ENCODE measurements at regions not wholly inside any gene's neighbourhood (a gene's known extent, or its start where the extent isn't known, plus 50 kb on each side); places are given as distances from the start of the nearest gene placed in this dataset.

DNA sequence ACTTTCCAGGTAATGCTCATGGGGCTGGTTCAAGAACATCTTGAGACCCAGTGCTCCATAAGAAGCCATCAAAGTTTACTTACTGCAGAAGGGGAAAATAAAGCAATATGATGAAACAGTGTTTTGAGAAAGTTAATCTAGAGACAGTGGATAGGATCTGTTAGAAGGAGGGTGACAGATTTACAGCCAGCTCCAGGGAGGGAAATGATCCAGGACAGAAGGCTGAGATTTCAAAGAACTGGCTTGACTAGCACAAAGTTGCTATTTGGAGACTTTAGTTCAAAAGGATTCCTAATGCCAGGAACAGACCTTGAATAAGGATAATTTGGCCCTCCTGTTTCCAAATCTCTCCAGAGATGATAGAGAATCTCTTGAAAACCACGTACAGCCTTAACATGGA lies 166.5 kb upstream of the NECTIN3 start:
- H3K27ac ChIP-seq (replicated peaks): no peak overlapping the region
- H3K27me3 ChIP-seq (ENCODE audit: insufficient read depth, poor library complexity, severe bottlenecking): no peaks in the 10 kb centered on the region
- H3K4me3 ChIP-seq (replicated peaks; ENCODE audit: insufficient read depth, low read length): no peak overlapping the region
- TF ChIP-seq, protein P1, sequence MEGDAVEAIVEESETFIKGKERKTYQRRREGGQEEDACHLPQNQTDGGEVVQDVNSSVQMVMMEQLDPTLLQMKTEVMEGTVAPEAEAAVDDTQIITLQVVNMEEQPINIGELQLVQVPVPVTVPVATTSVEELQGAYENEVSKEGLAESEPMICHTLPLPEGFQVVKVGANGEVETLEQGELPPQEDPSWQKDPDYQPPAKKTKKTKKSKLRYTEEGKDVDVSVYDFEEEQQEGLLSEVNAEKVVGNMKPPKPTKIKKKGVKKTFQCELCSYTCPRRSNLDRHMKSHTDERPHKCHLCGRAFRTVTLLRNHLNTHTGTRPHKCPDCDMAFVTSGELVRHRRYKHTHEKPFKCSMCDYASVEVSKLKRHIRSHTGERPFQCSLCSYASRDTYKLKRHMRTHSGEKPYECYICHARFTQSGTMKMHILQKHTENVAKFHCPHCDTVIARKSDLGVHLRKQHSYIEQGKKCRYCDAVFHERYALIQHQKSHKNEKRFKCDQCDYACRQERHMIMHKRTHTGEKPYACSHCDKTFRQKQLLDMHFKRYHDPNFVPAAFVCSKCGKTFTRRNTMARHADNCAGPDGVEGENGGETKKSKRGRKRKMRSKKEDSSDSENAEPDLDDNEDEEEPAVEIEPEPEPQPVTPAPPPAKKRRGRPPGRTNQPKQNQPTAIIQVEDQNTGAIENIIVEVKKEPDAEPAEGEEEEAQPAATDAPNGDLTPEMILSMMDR (IDR thresholded peaks at IDR 0.05; ENCODE audit: insufficient read depth, low read length): no peak
- no peak for TF ChIP-seq POLR2AphosphoS5 (IDR thresholded peaks at IDR 0.05; ENCODE audit: low read depth)
- DNase-seq (ENCODE audit: low read depth in 1 of 2, low spot score in 1 of 2): no peak

GRCh38 chr3:110909839-110910238 lies 161.8 kb upstream of the NECTIN3 start:
- Histone ChIP-seq H3K4me3 (replicated peaks; ENCODE audit: insufficient read depth, low read length) (no peak overlapping the region), H3K27ac (replicated peaks) (no peak overlapping the region), H3K27me3 (ENCODE audit: insufficient read depth, poor library complexity, severe bottlenecking) (no peaks in the 10 kb centered on the region)
- DNase-seq (ENCODE audit: low read depth in 1 of 2, low spot score in 1 of 2): no peak
- TF ChIP-seq POLR2AphosphoS5 (IDR thresholded peaks at IDR 0.05; ENCODE audit: low read depth) (no peak), SPI1 (IDR thresholded peaks at IDR 0.05; ENCODE audit: borderline replicate concordance, low read depth) (no peak), GABPA (IDR thresholded peaks at IDR 0.05; ENCODE audit: low read depth) (no peak), REST (IDR thresholded peaks at IDR 0.05; ENCODE audit: insufficient replicate concordance, low read depth) (no peak)
- TF ChIP-seq, protein P1 (IDR thresholded peaks at IDR 0.05; ENCODE audit: insufficient read depth, low read length): no peak

GRCh38 chr3:110910346-110910955 lies 161.2 kb upstream of the NECTIN3 start:
- DNase-seq (ENCODE audit: low read depth in 1 of 2, low spot score in 1 of 2): no peak
- no peak overlapping the region for H3K4me3 ChIP-seq (replicated peaks; ENCODE audit: insufficient read depth, low read length)
- H3K27me3 ChIP-seq (ENCODE audit: insufficient read depth, poor library complexity, severe bottlenecking): no peaks in the 10 kb centered on the region
- TF ChIP-seq, protein P1 (IDR thresholded peaks at IDR 0.05; ENCODE audit: insufficient read depth, low read length): no peak
- no peak for TF ChIP-seq SPI1 (IDR thresholded peaks at IDR 0.05; ENCODE audit: borderline replicate concordance, low read depth)
- TF ChIP-seq REST (IDR thresholded peaks at IDR 0.05; ENCODE audit: insufficient replicate concordance, low read depth): no peak
- TF ChIP-seq POLR2AphosphoS5 (IDR thresholded peaks at IDR 0.05; ENCODE audit: low read depth): no peak
- no peak for TF ChIP-seq GABPA (IDR thresholded peaks at IDR 0.05; ENCODE audit: low read depth)
- H3K27ac ChIP-seq (replicated peaks): no peak overlapping the region

DNA sequence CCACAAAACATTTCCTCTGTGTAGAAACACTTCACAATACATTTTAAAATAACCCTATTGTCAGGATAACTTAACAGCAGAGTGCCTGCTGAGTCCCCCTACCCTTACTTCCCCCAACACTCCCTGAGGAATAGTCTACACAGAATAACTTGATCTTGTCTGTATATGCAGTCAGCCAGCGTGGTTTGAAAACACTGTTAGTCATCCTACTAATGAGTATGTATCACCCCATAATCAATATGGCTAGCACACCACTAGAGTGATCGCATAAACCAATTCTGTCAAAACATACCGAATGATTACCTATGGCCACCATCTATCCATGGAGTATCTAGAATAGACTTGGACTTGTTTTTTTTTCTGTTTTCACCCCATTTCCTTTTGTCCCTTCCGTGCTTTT lies 152.7 kb upstream of the NECTIN3 start:
- no peak overlapping the region for H3K4me3 ChIP-seq (replicated peaks; ENCODE audit: insufficient read depth, low read length)
- no peak for TF ChIP-seq GABPA (IDR thresholded peaks at IDR 0.05; ENCODE audit: low read depth)
- no peak for DNase-seq (ENCODE audit: low read depth in 1 of 2, low spot score in 1 of 2)
- no peak overlapping the region for H3K27ac ChIP-seq (replicated peaks)
- H3K27me3 ChIP-seq (ENCODE audit: insufficient read depth, poor library complexity, severe bottlenecking): no peaks in the 10 kb centered on the region
